ENCODE measurements at regions not wholly inside any gene's neighbourhood (a gene's known extent, or its start where the extent isn't known, plus 50 kb on each side); places are given as distances from the start of the nearest gene placed in this dataset.
A peak's percentile ranks its signal among the peaks of the same experiment; 100 is the strongest.

- DNase-seq, result no peak
Observed at GRCh38 chr6:105990151-105990550, 96.0 kb upstream of the PRDM1 start.

GRCh38 chr6:105988812-105989577 lies 97.1 kb upstream of the PRDM1 start:
- no peak for DNase-seq

- no peak for DNase-seq
Observed at GRCh38 chr6:105988321-105988720, 97.8 kb upstream of the PRDM1 start.

GRCh38 chr6:105987516-105987915 lies 98.6 kb upstream of the PRDM1 start:
- no peak for DNase-seq

- no peak for DNase-seq
Observed at GRCh38 chr6:105986998-105987397, 99.1 kb upstream of the PRDM1 start.

- DNase-seq, result no peak
Observed at GRCh38 chr6:105985816-105986632, 100.1 kb upstream of the PRDM1 start.

GRCh38 chr6:105985098-105985815 lies 100.9 kb upstream of the PRDM1 start:
- DNase-seq, result no peak

GRCh38 chr6:105983763-105984162 lies 102.4 kb upstream of the PRDM1 start:
- no peak for DNase-seq

- peak; percentile 79 for DNase-seq
Observed at GRCh38 chr6:105982761-105983540, 103.2 kb upstream of the PRDM1 start.

- no peak for DNase-seq
Observed at GRCh38 chr6:105981888-105982358, 104.2 kb upstream of the PRDM1 start.

- DNase-seq, result no peak
Observed at GRCh38 chr6:105981002-105981887, 104.9 kb upstream of the PRDM1 start.

- DNase-seq, result no peak
Observed at GRCh38 chr6:105978974-105979373, 107.2 kb upstream of the PRDM1 start.

GRCh38 chr6:105977934-105978504 lies 108.1 kb upstream of the PRDM1 start:
- DNase-seq, result no peak

- DNase-seq, result no peak
Observed at GRCh38 chr6:105974986-105975385, 111.2 kb upstream of the PRDM1 start.

GRCh38 chr6:105972440-105972839 lies 113.7 kb upstream of the PRDM1 start:
- DNase-seq, result no peak

GRCh38 chr6:105968603-105969333 lies 117.4 kb upstream of the PRDM1 start:
- DNase-seq, result no peak

- DNase-seq, result no peak
Observed at GRCh38 chr6:105967917-105968602, 118.1 kb upstream of the PRDM1 start.

- DNase-seq, result no peak
Observed at GRCh38 chr6:105966481-105966880, 119.7 kb upstream of the PRDM1 start.

GRCh38 chr6:105964979-105965760 lies 121.0 kb upstream of the PRDM1 start:
- no peak for DNase-seq

Measured in NCI-H1436 (cell line).